ENCODE measurements at regions not wholly inside any gene's neighbourhood (a gene's known extent, or its start where the extent isn't known, plus 50 kb on each side); places are given as distances from the start of the nearest gene placed in this dataset.

- TF ChIP-seq, protein P1, sequence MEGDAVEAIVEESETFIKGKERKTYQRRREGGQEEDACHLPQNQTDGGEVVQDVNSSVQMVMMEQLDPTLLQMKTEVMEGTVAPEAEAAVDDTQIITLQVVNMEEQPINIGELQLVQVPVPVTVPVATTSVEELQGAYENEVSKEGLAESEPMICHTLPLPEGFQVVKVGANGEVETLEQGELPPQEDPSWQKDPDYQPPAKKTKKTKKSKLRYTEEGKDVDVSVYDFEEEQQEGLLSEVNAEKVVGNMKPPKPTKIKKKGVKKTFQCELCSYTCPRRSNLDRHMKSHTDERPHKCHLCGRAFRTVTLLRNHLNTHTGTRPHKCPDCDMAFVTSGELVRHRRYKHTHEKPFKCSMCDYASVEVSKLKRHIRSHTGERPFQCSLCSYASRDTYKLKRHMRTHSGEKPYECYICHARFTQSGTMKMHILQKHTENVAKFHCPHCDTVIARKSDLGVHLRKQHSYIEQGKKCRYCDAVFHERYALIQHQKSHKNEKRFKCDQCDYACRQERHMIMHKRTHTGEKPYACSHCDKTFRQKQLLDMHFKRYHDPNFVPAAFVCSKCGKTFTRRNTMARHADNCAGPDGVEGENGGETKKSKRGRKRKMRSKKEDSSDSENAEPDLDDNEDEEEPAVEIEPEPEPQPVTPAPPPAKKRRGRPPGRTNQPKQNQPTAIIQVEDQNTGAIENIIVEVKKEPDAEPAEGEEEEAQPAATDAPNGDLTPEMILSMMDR (IDR thresholded peaks at IDR 0.05; ENCODE audit: poor library complexity): no peak
- TF ChIP-seq EZH2phosphoT487 (IDR thresholded peaks at IDR 0.05; ENCODE audit: low read depth, severe bottlenecking, unreplicated experiment): no peak
- TF ChIP-seq EZH2 (IDR thresholded peaks at IDR 0.05; ENCODE audit: borderline replicate concordance): no peak
These were observed 130.6 kb downstream of the DLEU7 start for GRCh38 chr13:50712881-50713280.

Measured in hepatocyte (in vitro differentiated cells).